ENCODE measurements at regions not wholly inside any gene's neighbourhood (a gene's known extent, or its start where the extent isn't known, plus 50 kb on each side); places are given as distances from the start of the nearest gene placed in this dataset.
"Not testable (repeated sequence)": the region's sequence is repeated elsewhere in the genome, so short reads cannot be mapped to it uniquely, and the experiment has no call there.

DNA sequence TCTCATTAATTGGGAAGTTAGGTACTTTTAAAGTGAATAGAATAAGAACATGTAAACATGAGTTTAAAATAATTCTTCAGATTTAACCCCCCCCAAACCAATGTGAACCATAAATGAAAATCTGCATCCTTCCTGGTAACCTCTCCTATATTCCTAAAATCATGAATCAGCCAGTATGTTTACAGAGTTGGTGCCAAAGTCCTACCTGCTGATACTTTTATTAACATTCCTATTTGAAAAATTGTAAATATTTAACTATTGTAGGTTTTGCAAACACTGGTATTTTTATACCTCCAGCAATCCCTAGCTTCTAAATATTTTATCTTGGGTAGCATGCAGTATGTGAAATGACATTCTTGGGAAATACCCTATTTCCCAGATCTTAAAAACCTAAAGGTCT is 278.2 kb downstream of the RAB38 start:
- H3K36me3 Mint-ChIP-seq (ENCODE audit: low read depth) = no peaks in the 10 kb centered on the region
- DNase-seq (ENCODE audit: low spot score) = no peak
- TF ChIP-seq, protein P1, sequence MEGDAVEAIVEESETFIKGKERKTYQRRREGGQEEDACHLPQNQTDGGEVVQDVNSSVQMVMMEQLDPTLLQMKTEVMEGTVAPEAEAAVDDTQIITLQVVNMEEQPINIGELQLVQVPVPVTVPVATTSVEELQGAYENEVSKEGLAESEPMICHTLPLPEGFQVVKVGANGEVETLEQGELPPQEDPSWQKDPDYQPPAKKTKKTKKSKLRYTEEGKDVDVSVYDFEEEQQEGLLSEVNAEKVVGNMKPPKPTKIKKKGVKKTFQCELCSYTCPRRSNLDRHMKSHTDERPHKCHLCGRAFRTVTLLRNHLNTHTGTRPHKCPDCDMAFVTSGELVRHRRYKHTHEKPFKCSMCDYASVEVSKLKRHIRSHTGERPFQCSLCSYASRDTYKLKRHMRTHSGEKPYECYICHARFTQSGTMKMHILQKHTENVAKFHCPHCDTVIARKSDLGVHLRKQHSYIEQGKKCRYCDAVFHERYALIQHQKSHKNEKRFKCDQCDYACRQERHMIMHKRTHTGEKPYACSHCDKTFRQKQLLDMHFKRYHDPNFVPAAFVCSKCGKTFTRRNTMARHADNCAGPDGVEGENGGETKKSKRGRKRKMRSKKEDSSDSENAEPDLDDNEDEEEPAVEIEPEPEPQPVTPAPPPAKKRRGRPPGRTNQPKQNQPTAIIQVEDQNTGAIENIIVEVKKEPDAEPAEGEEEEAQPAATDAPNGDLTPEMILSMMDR (IDR thresholded peaks at IDR 0.05) = no peak
- no peak overlapping the region for H3K4me3 Mint-ChIP-seq (ENCODE audit: unreplicated experiment)
- H3K9me3 Mint-ChIP-seq (ENCODE audit: low read depth) = no peaks in the 10 kb centered on the region
- H3K4me1 Mint-ChIP-seq (ENCODE audit: low read depth) = no peaks in the 10 kb centered on the region
- peaks cover 30% of the 10 kb centered on the region for H3K27me3 Mint-ChIP-seq (ENCODE audit: low read depth)
- H3K27ac Mint-ChIP-seq (ENCODE audit: unreplicated experiment) = no peak overlapping the region

DNA sequence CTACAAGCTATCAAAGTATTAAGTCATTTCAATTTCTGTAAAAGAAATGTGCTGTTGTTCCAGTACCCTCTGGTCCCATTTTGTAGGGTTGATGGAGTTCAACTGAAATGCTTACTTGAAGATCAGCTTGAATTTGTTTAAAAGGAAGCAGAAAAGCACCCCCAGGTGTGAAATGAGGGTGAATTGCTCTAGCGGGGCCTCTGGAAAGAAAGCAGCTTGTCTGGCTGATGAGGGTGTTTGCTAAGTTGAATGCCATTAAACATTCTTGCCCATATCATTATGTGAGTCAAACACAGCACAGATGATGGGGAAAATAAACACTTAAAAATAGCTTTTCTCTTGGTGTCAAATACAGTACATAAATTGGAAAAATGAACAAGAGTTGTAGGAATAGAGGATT is 280.3 kb downstream of the RAB38 start:
- no peak for DNase-seq (ENCODE audit: low spot score)
- Mint-ChIP-seq H3K9me3 (ENCODE audit: low read depth) (no peaks in the 10 kb centered on the region), H3K27ac (ENCODE audit: unreplicated experiment) (no peak overlapping the region), H3K4me3 (ENCODE audit: unreplicated experiment) (no peak overlapping the region), H3K36me3 (ENCODE audit: low read depth) (no peaks in the 10 kb centered on the region), H3K4me1 (ENCODE audit: low read depth) (no peaks in the 10 kb centered on the region), H3K27me3 (ENCODE audit: low read depth) (peaks cover 27% of the 10 kb centered on the region)
- TF ChIP-seq, protein P1 (IDR thresholded peaks at IDR 0.05) = no peak

DNA sequence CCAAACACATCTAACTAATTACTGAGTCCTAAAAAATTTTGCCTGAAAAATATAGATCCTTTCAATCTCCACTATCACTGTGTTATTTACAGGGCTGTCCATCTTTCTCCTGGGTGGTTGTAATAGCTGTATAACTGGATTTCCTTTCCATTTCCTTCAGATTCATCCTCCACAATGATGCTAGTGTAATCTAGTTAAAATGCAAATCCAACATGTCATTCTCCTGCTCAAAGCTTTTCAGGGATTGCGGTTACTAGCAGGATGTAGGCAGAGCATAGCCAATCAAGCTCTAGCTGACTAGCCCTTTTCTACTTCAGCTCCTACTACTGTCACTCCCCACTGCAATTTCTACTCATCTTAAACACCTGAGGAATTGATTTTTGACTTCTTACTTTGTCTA is 283.0 kb downstream of the RAB38 start:
- no peak for DNase-seq (ENCODE audit: low spot score)
- Mint-ChIP-seq H3K27ac (ENCODE audit: unreplicated experiment) (no peak overlapping the region), H3K4me3 (ENCODE audit: unreplicated experiment) (no peak overlapping the region), H3K4me1 (ENCODE audit: low read depth) (no peaks in the 10 kb centered on the region), H3K27me3 (ENCODE audit: low read depth) (peaks cover 21% of the 10 kb centered on the region), H3K36me3 (ENCODE audit: low read depth) (no peaks in the 10 kb centered on the region), H3K9me3 (ENCODE audit: low read depth) (no peaks in the 10 kb centered on the region)
- TF ChIP-seq, protein P1 (IDR thresholded peaks at IDR 0.05) = no peak

DNA sequence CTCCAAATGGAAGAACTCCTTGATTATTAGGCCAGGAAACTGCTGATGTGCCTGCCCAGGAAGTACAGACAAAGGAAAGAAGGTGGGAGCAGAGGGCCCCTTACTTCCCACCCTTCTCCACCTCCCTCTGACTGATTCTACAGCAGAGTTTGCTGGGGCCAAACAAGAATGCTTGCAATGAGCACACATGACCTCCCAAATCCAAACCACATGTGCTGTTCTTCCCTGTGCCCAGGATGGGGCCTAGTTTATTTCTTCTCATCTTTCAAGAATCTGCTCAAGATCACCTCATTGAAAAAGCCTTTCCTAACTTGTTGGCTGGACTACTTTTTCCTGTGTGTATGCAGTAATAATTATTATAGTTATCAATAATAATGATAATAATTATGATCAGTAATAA is 286.1 kb downstream of the RAB38 start:
- Mint-ChIP-seq H3K4me3 (ENCODE audit: unreplicated experiment) (no peak overlapping the region), H3K4me1 (ENCODE audit: low read depth) (no peaks in the 10 kb centered on the region), H3K9me3 (ENCODE audit: low read depth) (no peaks in the 10 kb centered on the region), H3K27me3 (ENCODE audit: low read depth) (peaks cover 17% of the 10 kb centered on the region), H3K36me3 (ENCODE audit: low read depth) (no peaks in the 10 kb centered on the region), H3K27ac (ENCODE audit: unreplicated experiment) (no peak overlapping the region)
- TF ChIP-seq, protein P1 (IDR thresholded peaks at IDR 0.05) = no peak
- DNase-seq (ENCODE audit: low spot score) = no peak

DNA sequence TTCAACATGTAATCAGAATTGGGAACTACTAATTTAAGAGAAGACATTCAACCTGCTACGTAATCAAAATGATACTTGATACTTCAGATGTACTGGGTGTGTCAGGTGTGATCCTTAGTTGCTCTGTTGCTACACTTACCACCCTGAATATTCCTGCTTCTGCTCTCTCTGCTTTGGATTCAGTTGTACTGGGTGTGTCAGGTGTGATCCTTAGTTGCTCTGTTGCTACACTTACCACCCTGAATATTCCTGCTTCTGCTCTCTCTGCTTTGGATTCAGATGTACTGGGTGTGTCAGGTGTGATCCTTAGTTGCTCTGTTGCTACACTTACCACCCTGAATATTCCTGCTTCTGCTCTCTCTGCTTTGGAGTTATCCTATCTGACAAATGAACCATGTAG is 290.2 kb downstream of the RAB38 start:
- not testable (repeated sequence) for DNase-seq (ENCODE audit: low spot score); H3K9me3 Mint-ChIP-seq (ENCODE audit: low read depth); H3K4me1 Mint-ChIP-seq (ENCODE audit: low read depth); H3K36me3 Mint-ChIP-seq (ENCODE audit: low read depth); H3K4me3 Mint-ChIP-seq (ENCODE audit: unreplicated experiment); H3K27ac Mint-ChIP-seq (ENCODE audit: unreplicated experiment)
- peaks cover 18% of the 10 kb centered on the region for H3K27me3 Mint-ChIP-seq (ENCODE audit: low read depth)

DNA sequence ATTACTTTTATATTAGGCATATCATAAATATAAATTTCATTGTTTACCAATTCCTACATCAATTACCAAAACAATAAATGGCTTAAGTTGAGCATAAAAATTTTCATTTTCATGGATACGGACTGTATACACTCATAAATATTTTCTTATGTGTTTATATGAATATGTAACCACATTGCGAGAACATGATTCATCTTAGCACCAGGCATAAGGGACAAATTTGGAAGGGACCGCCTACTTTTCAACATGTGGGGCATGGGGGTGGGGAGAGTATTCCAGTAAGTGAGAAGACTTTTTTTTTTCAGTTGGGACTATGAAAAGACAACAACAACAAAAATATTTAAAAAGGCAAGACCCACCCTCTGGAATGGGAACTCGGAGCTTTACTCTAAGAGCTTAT is 296.1 kb downstream of the RAB38 start:
- no peak overlapping the region for H3K4me3 Mint-ChIP-seq (ENCODE audit: unreplicated experiment)
- H3K27ac Mint-ChIP-seq (ENCODE audit: unreplicated experiment) = no peak overlapping the region
- no peaks in the 10 kb centered on the region for H3K9me3 Mint-ChIP-seq (ENCODE audit: low read depth)
- H3K36me3 Mint-ChIP-seq (ENCODE audit: low read depth) = no peaks in the 10 kb centered on the region
- TF ChIP-seq, protein P1 (IDR thresholded peaks at IDR 0.05) = no peak
- H3K4me1 Mint-ChIP-seq (ENCODE audit: low read depth) = no peaks in the 10 kb centered on the region
- no peak for DNase-seq (ENCODE audit: low spot score)
- H3K27me3 Mint-ChIP-seq (ENCODE audit: low read depth) = peaks cover 14% of the 10 kb centered on the region
